GM13977 (cell line): ENCODE measurements at regions not wholly inside any gene's neighbourhood (a gene's known extent, or its start where the extent isn't known, plus 50 kb on each side); places are given as distances from the start of the nearest gene placed in this dataset.

Experiments
- DNase-seq: peaks from one replicate; pipeline ENCODE4 v3.0.0; 2012; ENCODE audit warnings: low spot score
- in situ Hi-C: fragments of 300-500 bp; cut with MboI; formaldehyde crosslinking; loops from one replicate; pipeline ENCODE4 v1.12.0; 2022; ENCODE audit warnings: low sequenced_read_pairs, low pct_unique_long_range_greater_than_20kb, mixed read lengths, inconsistent platforms; ENCODE audit not compliant: unreplicated experiment
- TF ChIP-seq, protein P1 (sequence below): IDR thresholded peaks from 2 replicates; pipeline ENCODE4 v1.5.1; 2012; ENCODE audit warnings: mild to moderate bottlenecking, control low read depth; ENCODE audit not compliant: insufficient read depth; ENCODE audit errors: extremely low read depth, missing control alignments

DNA sequence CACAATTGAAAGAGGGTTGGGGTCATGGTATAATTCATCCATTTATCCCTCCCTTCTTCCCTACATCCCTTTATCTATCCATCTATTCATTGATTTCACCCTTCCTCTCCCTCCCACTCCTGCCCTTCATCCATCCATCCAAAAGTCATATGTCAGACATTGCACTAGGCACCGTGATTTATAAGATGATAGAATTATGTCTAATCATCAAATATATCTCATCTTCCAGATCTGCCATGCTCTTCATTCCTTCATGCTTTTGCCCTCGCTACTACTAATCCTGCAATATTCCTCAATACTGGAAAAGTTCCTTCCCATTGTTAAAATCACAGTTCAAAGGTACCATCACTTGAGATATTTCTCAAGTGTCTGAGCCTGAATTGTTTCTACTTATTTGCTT lies 335.2 kb upstream of the CDH11 start:
- in situ Hi-C loops = no loop called here

DNA sequence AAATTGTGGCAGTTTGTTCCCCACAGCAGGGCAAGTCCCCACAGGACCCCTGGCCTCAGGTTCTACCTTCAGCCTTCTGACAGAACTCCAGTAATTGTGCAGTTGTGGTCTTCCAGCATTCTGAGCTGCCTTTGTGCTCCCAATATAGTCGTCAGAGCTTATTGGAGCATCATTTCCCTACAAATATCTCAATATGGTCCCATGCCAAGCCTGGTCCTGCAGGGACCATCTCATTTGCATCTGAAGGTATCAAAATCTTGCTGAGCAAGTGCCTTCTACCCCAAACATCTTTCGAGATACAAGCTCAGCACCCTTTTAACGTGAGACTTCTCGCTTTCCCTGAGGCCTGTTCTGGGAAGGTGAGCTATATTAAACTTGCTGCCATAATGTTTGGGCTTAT lies 333.9 kb upstream of the CDH11 start:
- DNase-seq = no peak
- TF ChIP-seq, protein P1, sequence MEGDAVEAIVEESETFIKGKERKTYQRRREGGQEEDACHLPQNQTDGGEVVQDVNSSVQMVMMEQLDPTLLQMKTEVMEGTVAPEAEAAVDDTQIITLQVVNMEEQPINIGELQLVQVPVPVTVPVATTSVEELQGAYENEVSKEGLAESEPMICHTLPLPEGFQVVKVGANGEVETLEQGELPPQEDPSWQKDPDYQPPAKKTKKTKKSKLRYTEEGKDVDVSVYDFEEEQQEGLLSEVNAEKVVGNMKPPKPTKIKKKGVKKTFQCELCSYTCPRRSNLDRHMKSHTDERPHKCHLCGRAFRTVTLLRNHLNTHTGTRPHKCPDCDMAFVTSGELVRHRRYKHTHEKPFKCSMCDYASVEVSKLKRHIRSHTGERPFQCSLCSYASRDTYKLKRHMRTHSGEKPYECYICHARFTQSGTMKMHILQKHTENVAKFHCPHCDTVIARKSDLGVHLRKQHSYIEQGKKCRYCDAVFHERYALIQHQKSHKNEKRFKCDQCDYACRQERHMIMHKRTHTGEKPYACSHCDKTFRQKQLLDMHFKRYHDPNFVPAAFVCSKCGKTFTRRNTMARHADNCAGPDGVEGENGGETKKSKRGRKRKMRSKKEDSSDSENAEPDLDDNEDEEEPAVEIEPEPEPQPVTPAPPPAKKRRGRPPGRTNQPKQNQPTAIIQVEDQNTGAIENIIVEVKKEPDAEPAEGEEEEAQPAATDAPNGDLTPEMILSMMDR = no peak
- in situ Hi-C loops = no loop called here

More for the DNA sequence above, 335.2 kb upstream of the CDH11 start:
- TF ChIP-seq, protein P1 = no peak
- DNase-seq = no peak

DNA sequence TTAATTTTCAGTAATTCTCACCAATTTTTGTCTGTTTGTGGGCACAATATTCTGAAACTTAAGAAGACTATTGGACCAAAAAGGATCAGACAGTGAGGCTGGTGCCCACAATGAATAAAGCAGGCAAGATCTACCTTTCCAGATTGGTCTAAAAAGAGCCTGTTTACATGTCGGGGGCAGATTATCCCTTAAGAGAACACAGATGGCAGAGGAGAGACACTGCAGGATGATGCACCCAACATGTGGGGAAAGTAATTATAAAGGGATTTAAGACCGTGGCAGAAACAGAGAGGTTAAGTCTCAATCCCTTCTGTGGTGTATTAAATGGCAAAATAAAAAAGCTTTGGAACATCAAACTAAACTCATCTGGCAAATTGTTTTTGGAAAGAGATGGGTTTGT lies 331.8 kb upstream of the CDH11 start:
- no peak for DNase-seq
- TF ChIP-seq, protein P1 = no peak
- in situ Hi-C loops = no loop called here

DNA sequence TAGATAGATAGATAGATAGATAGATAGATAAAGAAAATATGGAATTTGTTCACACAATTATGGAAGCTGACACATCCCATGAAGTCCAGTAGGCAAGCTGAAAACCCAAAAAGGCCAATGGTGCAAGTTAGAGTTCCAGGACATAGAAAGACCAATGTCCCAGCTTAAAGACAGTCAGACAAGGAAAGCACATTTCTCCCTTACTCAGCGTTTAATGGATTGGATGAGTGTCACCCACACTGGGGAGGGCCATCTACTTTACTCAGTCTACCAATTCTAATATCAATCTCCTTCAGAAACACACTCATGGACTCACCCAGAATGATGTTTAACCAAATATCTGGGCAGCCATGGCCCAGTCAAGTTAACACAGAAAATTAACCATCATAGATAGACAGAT lies 327.7 kb upstream of the CDH11 start:
- no peak for DNase-seq
- in situ Hi-C loops = no loop called here
- TF ChIP-seq, protein P1 = no peak

DNA sequence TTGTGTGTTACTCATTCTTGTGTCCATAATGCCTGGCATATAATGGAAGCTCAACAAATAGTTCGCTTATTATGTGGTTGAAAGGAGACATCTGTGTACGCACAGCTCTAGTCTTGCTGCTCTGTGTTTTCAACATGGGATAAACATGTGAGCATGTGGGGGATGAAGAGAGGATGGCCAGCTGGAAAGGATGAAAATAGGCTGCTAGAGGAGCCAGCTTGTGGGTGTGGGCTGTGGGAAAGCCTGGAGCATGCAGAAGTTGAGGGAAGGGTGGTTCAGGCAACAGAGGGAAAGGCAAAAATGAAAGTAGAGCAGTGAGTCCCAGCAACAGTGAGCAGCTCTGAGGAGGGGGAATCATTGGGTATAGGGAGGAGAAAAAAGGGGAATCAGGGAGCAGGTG lies 324.6 kb upstream of the CDH11 start:
- in situ Hi-C loops = no loop called here
- TF ChIP-seq, protein P1 = no peak
- DNase-seq = no peak

DNA sequence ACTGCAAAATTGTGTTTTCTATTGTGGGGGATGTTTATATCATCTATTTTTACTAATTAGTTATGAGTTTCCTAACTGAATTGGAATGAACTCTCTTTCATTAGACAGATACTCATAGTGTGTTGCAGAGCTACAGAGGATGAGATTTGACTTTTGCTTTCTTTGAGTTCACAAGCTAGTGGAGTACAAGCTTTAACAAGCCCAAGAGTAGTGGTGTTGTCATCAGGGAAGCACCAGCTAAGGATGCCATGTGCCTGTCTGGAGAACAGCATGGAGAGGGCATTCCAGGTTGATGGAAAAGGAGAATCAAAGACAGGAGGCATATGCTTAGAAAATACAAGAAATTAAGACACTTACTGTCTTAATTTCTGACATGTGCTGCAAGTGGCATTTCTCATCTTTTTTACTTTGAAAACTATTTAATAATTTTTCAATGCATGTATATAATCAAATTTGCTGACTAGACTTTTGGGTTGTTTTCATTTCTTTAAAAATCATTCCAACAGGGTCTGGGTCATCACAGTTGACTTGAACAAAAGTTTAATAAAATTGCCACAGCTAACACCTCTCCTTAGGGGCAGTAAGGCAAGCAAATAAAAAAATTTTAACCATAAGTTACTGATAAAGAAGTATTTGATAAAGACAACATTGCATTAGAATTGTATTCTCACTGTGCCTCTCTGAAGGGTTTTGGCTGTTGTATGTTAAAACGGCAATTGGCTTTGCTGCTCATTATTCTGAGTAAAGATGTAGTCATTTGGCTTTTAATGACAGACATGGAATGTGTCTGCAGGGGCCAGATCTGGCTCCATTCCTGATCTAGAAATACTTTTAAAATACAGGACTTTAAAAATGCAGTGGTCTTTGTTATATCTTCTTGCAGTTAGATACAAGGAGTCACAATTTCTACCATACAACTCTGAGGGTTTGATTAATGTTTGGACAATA lies 323.7 kb upstream of the CDH11 start:
- TF ChIP-seq, protein P1 = no peak
- no peak for DNase-seq
- in situ Hi-C loops = no loop called here
